SK-N-SH (cell line): ENCODE measurements at regions not wholly inside any gene's neighbourhood (a gene's known extent, or its start where the extent isn't known, plus 50 kb on each side); places are given as distances from the start of the nearest gene placed in this dataset.

Source experiments
- CTCF ChIA-PET: fragments of 300-600, 350-600 bp; formaldehyde crosslinking; extraction: SDS; loops from one replicate; lab custom pipeline; 2021; lab: Yijun Ruan, JAX
- POLR2A ChIA-PET: fragments of 350-600 bp; sonication (Branson Sonifier 250); formaldehyde crosslinking; extraction: SDS; loops from one replicate; lab custom pipeline; 2020; ENCODE audit warnings: antibody characterized with exemption, inconsistent platforms; lab: Yijun Ruan, JAX
- DNase-seq: peaks from one replicate; pipeline ENCODE4 v3.0.0; 2012
- H2AFZ ChIP-seq: fragments of 200-600 bp; sonication (generic); 2 replicates; pipeline ENCODE4 v1.8.1; 2016; ENCODE audit warnings: antibody characterized with exemption, mild to moderate bottlenecking, low read depth
- H3F3A ChIP-seq: fragments of 200-600 bp; sonication (generic); replicated peaks from 2 replicates; pipeline ENCODE3; 2016; ENCODE audit warnings: antibody characterized with exemption, mild to moderate bottlenecking; ENCODE audit not compliant: insufficient read depth
- H3K27ac ChIP-seq, 2 experiments: fragments of 200-500 bp in 1 of 2; fragments of 200-600 bp in 1 of 2; sonication (Bioruptor generic) in 1 of 2; sonication (generic), shearing (Covaris generic) in 1 of 2; 2 replicates each; pipeline versions ENCODE4 v1.5.1 to v1.6.1; 2014 to 2016; ENCODE audit warnings: low read depth in 2 of 2, inconsistent platforms in 1 of 2, low read length in 1 of 2, mild to moderate bottlenecking in 1 of 2, mixed read lengths in 1 of 2
- H3K27me3 ChIP-seq: fragments of 200-600 bp; sonication (generic), shearing (Covaris generic); 2 replicates; pipeline ENCODE4 v1.6.1; 2016; ENCODE audit warnings: mixed run types; ENCODE audit not compliant: insufficient read depth
- H3K36me3 ChIP-seq, 2 experiments: fragments of 200-500 bp in 1 of 2; fragments of 200-600 bp in 1 of 2; sonication (Bioruptor generic) in 1 of 2; sonication (generic) in 1 of 2; replicated peaks in 1 of 2; 2 replicates each; pipeline versions ENCODE3 to v1.5.1; 2014 to 2016; ENCODE audit warnings: low read length in 1 of 2, mild to moderate bottlenecking in 1 of 2; ENCODE audit not compliant: insufficient read depth in 2 of 2, control insufficient read depth in 1 of 2
- H3K4me1 ChIP-seq, 2 experiments: fragments of 200-500 bp in 1 of 2; fragments of 200-600 bp in 1 of 2; sonication (Bioruptor generic) in 1 of 2; sonication (generic), shearing (Covaris generic) in 1 of 2; 2 replicates each; pipeline versions ENCODE4 v1.5.1 to v1.6.1; 2014 to 2016; ENCODE audit warnings: low read depth in 1 of 2, low read length in 1 of 2, mixed run types in 1 of 2; ENCODE audit not compliant: insufficient read depth in 2 of 2, control insufficient read depth in 1 of 2
- H3K4me2 ChIP-seq: fragments of 200-600 bp; sonication (generic), shearing (Covaris generic); 2 replicates; pipeline ENCODE4 v1.6.1; 2017; ENCODE audit warnings: mixed run types
- H3K4me3 ChIP-seq, 2 experiments: fragments of 200-500 bp in 1 of 2; fragments of 200-600 bp in 1 of 2; sonication (Bioruptor generic) in 1 of 2; sonication (generic), shearing (Covaris generic) in 1 of 2; 2 replicates each; pipeline versions ENCODE4 v1.5.1 to v1.8.1; 2014 to 2016; ENCODE audit warnings: low read depth in 2 of 2, inconsistent platforms in 1 of 2, low read length in 1 of 2, mild to moderate bottlenecking in 1 of 2, mixed read lengths in 1 of 2, moderate library complexity in 1 of 2
- H3K79me2 ChIP-seq: fragments of 200-600 bp; sonication (generic); 2 replicates; pipeline ENCODE4 v1.8.1; 2017; ENCODE audit warnings: mild to moderate bottlenecking; ENCODE audit not compliant: insufficient read depth
- H3K9ac ChIP-seq: fragments of 200-600 bp; sonication (generic); 2 replicates; pipeline ENCODE4 v1.6.1; 2017; ENCODE audit warnings: mixed run types
- H3K9me2 ChIP-seq: fragments of 200-600 bp; sonication (generic); 2 replicates; pipeline ENCODE4 v1.6.1; 2017; ENCODE audit warnings: mixed run types
- H3K9me3 ChIP-seq: fragments of 200-600 bp; sonication (generic); 2 replicates; pipeline ENCODE4 v1.6.1; 2017; ENCODE audit warnings: mixed run types, mild to moderate bottlenecking, moderate library complexity
- H4K20me1 ChIP-seq: fragments of 200-600 bp; sonication (generic); 2 replicates; pipeline ENCODE4 v1.6.1; 2017; ENCODE audit warnings: mild to moderate bottlenecking, mixed run types; ENCODE audit not compliant: insufficient read depth
- CTCF ChIP-seq: fragments of 200-600 bp; sonication (generic); IDR thresholded peaks from 2 replicates; pipeline ENCODE4 v1.6.1; 2017; ENCODE audit warnings: antibody characterized with exemption, mild to moderate bottlenecking, moderate library complexity
- ELF1 ChIP-seq: IDR thresholded peaks from 2 replicates; pipeline ENCODE4 v1.4.0; 2012
- EP300 ChIP-seq, 2 experiments: IDR thresholded peaks; 2 replicates each; pipeline versions ENCODE4 v1.4.0 to v1.6.1; 2012; ENCODE audit warnings: borderline replicate concordance in 1 of 2, low read depth in 1 of 2, low read length in 1 of 2
- EZH2phosphoT487 ChIP-seq: fragments of 200-600 bp; sonication (generic); IDR thresholded peaks from 2 replicates; pipeline ENCODE4 v1.6.1; 2017; ENCODE audit warnings: low read depth, mixed run types, mild to moderate bottlenecking, antibody characterized with exemption, moderate library complexity, borderline replicate concordance
- FOXJ3 ChIP-seq: sonication (generic); formaldehyde crosslinking; IDR thresholded peaks from 2 replicates; pipeline ENCODE4 v1.5.1; 2020; ENCODE audit warnings: mild to moderate bottlenecking, missing genetic modification reagents
- GATA2 ChIP-seq: sonication (generic); formaldehyde crosslinking; IDR thresholded peaks from 2 replicates; pipeline ENCODE4 v1.5.0; 2020; ENCODE audit warnings: mild to moderate bottlenecking, missing genetic modification reagents
- JUND ChIP-seq: IDR thresholded peaks from 2 replicates; pipeline ENCODE4 v1.4.0; 2012
- NRF1 ChIP-seq: IDR thresholded peaks from 2 replicates; pipeline ENCODE4 v1.6.1; 2012; ENCODE audit warnings: low read depth, mild to moderate bottlenecking, low read length
- POLR2AphosphoS5 ChIP-seq: IDR thresholded peaks from 2 replicates; pipeline ENCODE4 v1.6.1; 2012; ENCODE audit warnings: low read depth, low read length
- RCOR1 ChIP-seq: fragments of 150-350 bp; IDR thresholded peaks from 2 replicates; pipeline ENCODE4 v1.6.1; 2017; ENCODE audit warnings: antibody characterized with exemption, low read length
- REST ChIP-seq: IDR thresholded peaks from 2 replicates; pipeline ENCODE4 v1.6.1; 2012; ENCODE audit warnings: mild to moderate bottlenecking, low read depth, low read length, moderate library complexity
- RFX5 ChIP-seq: IDR thresholded peaks from 2 replicates; pipeline ENCODE4 v1.6.1; 2012; ENCODE audit warnings: mild to moderate bottlenecking, improper control_type of control experiment, low read length
- RXRA ChIP-seq: IDR thresholded peaks from 2 replicates; pipeline ENCODE4 v1.4.0; 2012; ENCODE audit warnings: low read depth, mild to moderate bottlenecking, borderline replicate concordance
- TCF12 ChIP-seq: IDR thresholded peaks from 2 replicates; pipeline ENCODE4 v1.4.0; 2012
- USF2 ChIP-seq: fragments of 150-350 bp; IDR thresholded peaks from 2 replicates; pipeline ENCODE4 v1.6.1; 2017; ENCODE audit warnings: antibody characterized with exemption, low read length, low read depth, borderline replicate concordance
- WGBS: methylation state at CpG from one replicate; pipeline ENCODE4 v1.1.6; 2017; ENCODE audit warnings: low lambda C conversion rate; 5-methylcytosine and 5-hydroxymethylcytosine counted together

GRCh38 chr19:30754162-30754561, 382.0 kb downstream of the ZNF536 start:
- Histone ChIP-seq H3K27me3 (no peaks in the 10 kb centered on the region), H3K4me3 (no peak overlapping the region), H3K9ac (no peak overlapping the region), H3K27ac (no peak overlapping the region), H2AFZ (no peak overlapping the region), H3K9me3 (no peaks in the 10 kb centered on the region; the same call in 1 of the 2 replicates), H3K4me2 (no peak overlapping the region), H3K9me2 (no peaks in the 10 kb centered on the region), H3F3A (no peaks in the 10 kb centered on the region), H3K4me1 (peaks cover 0 to 2% of the 10 kb centered on the region in 2 experiments; a peak in 1 of 4 replicates), H3K79me2 (no peaks in the 10 kb centered on the region), H4K20me1 (no peaks in the 10 kb centered on the region), H3K36me3 (no peaks in the 10 kb centered on the region)
- no peak for DNase-seq
- 17% methylated on average over 1 of the region's 1 CpG for WGBS
- TF ChIP-seq CTCF: no peak
- no peak for TF ChIP-seq REST
- no peak for TF ChIP-seq RCOR1
- TF ChIP-seq NRF1: no peak
- no peak for TF ChIP-seq RXRA
- no peak for TF ChIP-seq RFX5
- TF ChIP-seq JUND: no peak
- no peak for TF ChIP-seq EZH2phosphoT487
- TF ChIP-seq GATA2 (CRISPR knock-in tag): no peak
- TF ChIP-seq USF2: no peak
- TF ChIP-seq TCF12: no peak
- TF ChIP-seq POLR2AphosphoS5: no peak
- TF ChIP-seq FOXJ3: no peak
- TF ChIP-seq EP300 (IDR thresholded peaks at IDR 0.05; ENCODE audit: borderline replicate concordance in 1 of 2, low read depth in 1 of 2, low read length in 1 of 2): no peak
- no peak for TF ChIP-seq ELF1
- ChIA-PET POLR2A (no interaction called here), CTCF (interaction anchor here (1.5 kb wide), 1 partner anchor 11 kb away, joined by 8 read pairs; no protein-coding TSS in a partner anchor)
